Thyroid gland (tissue), 4 donors: ENCODE measurements at regions not wholly inside any gene's neighbourhood (a gene's known extent, or its start where the extent isn't known, plus 50 kb on each side); places are given as distances from the start of the nearest gene placed in this dataset.

ENCODE experiments used
- POLR2A ChIP-seq, 2 donors: fragments of 450-650 bp; IDR thresholded peaks; one replicate each; pipeline ENCODE4 v1.6.1; 2017; ENCODE audit warnings: antibody characterized with exemption in 2 of 2, mild to moderate bottlenecking in 2 of 2, moderate library complexity in 1 of 2
- TF ChIP-seq, protein P1 (sequence below), 6 experiments: fragments of 200-600 bp in 3 of 6; fragments of 450-650 bp in 3 of 6; sonication (generic) in 3 of 6; IDR thresholded peaks; one replicate each; pipeline ENCODE4 v1.5.1; 2016 to 2019; ENCODE audit warnings: antibody characterized with exemption in 6 of 6, mild to moderate bottlenecking in 2 of 6, inconsistent platforms in 1 of 6, moderate library complexity in 1 of 6

DNA sequence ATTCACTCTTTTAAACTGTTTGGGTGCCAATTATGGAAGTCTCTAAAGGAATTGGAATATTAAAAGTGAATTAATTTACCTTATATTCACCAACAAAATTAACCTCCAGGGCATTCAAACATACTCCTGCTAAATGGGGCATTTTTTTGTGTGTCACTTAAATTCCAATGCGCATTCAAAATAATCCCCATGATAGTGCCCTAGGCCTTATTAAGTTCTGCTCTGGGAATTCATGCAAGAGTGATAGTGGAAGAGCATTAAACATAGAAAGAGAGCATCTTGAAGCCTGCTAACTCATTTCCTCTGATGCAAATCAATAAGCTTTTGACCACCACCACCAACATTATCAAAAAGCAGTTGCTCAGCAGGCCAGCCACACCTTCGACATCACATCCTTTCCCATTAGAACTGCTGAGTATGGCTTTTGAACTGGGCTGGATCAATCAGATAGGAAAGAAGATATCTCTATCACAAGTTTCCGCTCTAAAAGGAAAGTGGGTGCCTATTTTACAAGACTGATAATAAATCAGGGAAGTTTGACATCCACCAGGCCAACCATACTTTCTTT is 156.7 kb downstream of the TMCO5A start:
- TF ChIP-seq, protein P1, sequence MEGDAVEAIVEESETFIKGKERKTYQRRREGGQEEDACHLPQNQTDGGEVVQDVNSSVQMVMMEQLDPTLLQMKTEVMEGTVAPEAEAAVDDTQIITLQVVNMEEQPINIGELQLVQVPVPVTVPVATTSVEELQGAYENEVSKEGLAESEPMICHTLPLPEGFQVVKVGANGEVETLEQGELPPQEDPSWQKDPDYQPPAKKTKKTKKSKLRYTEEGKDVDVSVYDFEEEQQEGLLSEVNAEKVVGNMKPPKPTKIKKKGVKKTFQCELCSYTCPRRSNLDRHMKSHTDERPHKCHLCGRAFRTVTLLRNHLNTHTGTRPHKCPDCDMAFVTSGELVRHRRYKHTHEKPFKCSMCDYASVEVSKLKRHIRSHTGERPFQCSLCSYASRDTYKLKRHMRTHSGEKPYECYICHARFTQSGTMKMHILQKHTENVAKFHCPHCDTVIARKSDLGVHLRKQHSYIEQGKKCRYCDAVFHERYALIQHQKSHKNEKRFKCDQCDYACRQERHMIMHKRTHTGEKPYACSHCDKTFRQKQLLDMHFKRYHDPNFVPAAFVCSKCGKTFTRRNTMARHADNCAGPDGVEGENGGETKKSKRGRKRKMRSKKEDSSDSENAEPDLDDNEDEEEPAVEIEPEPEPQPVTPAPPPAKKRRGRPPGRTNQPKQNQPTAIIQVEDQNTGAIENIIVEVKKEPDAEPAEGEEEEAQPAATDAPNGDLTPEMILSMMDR (IDR thresholded peaks at IDR 0.05), result no peak
- TF ChIP-seq POLR2A (IDR thresholded peaks at IDR 0.05), result no peak
